ENCODE measurements at regions not wholly inside any gene's neighbourhood (a gene's known extent, or its start where the extent isn't known, plus 50 kb on each side); places are given as distances from the start of the nearest gene placed in this dataset.

GRCh38 chr3:74304424-74304823 lies 310.0 kb downstream of the CNTN3 start:
- TF ChIP-seq CTCF (IDR thresholded peaks at IDR 0.05) = no peak
- no peak for TF ChIP-seq POLR2A (IDR thresholded peaks at IDR 0.05)

Measured in breast epithelium (tissue), 3 donors.